ENCODE measurements at regions not wholly inside any gene's neighbourhood (a gene's known extent, or its start where the extent isn't known, plus 50 kb on each side); places are given as distances from the start of the nearest gene placed in this dataset.

DNA sequence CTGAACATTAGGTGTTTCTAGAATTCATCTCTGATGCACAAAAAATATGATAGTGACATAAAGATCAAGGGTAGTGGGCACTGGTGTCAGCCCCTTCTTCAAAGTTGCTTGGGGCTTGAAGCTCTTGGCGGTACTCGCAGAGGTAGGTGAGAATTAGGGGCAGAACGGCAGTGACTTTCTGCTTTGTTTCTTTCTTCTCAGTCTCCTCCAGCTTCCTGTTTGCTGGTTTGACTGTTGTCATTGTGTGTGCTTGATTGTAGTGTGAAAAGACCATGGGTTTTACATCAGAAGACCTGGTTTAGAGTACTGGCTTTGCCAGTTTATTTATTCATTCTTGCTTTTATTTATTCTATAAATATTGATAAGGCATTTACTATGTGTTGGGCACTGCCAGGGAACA is 156.7 kb upstream of the PLET1 start:
- TF ChIP-seq, protein P1, sequence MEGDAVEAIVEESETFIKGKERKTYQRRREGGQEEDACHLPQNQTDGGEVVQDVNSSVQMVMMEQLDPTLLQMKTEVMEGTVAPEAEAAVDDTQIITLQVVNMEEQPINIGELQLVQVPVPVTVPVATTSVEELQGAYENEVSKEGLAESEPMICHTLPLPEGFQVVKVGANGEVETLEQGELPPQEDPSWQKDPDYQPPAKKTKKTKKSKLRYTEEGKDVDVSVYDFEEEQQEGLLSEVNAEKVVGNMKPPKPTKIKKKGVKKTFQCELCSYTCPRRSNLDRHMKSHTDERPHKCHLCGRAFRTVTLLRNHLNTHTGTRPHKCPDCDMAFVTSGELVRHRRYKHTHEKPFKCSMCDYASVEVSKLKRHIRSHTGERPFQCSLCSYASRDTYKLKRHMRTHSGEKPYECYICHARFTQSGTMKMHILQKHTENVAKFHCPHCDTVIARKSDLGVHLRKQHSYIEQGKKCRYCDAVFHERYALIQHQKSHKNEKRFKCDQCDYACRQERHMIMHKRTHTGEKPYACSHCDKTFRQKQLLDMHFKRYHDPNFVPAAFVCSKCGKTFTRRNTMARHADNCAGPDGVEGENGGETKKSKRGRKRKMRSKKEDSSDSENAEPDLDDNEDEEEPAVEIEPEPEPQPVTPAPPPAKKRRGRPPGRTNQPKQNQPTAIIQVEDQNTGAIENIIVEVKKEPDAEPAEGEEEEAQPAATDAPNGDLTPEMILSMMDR (IDR thresholded peaks at IDR 0.05) = no peak
- TF ChIP-seq EP300 (IDR thresholded peaks at IDR 0.05) = no peak

Measured in ovary (tissue), 3 donors.